GM21717 (cell line): ENCODE measurements at regions not wholly inside any gene's neighbourhood (a gene's known extent, or its start where the extent isn't known, plus 50 kb on each side); places are given as distances from the start of the nearest gene placed in this dataset.

ENCODE experiments used
- ATAC-seq: cut with Tn5 transposase; IDR thresholded peaks from one replicate; pipeline ENCODE4 v1.9.1; 2021; ENCODE audit warnings: mild to moderate bottlenecking, moderate library complexity; ENCODE audit not compliant: unreplicated experiment

DNA sequence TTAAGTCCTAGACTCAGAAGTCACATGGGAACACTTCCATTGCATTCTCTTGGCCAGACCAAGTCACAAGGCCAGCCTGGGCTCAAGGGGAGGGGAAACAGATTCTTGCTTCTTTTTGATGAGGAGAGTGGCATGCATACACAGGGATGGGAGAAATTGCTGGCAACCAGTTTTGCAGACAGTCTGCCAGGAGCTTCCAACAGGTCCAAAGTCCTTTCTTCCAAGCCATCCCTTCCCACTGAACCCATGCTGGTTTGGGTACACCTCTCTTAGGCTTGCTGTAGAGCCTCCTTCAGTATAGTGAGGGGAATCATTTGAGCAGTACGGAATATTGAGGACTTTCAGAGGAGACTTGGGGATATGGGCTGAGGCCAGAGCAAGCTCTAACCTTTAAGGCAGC is 267.8 kb downstream of the BCOR start:
- no peak for ATAC-seq

DNA sequence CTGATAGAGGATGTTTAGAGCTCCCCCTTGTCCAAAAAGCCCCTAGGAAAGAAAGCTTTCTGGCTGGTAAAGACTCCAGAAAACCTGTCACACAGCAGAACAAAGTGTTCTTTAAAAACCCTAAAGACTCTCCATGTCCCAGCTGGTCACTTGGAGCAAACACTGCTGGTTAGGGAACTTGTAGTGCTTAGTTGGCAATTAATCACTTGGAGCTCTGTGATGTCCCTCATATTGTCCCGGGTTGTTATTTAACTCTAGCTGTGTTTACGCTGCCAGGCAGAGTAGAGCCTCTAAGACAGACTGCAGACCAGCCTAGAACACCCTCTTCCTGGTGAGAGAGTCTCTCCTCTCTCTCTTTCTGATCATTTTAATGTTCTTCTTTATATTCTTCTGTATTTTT is 267.3 kb downstream of the BCOR start:
- no peak for ATAC-seq

DNA sequence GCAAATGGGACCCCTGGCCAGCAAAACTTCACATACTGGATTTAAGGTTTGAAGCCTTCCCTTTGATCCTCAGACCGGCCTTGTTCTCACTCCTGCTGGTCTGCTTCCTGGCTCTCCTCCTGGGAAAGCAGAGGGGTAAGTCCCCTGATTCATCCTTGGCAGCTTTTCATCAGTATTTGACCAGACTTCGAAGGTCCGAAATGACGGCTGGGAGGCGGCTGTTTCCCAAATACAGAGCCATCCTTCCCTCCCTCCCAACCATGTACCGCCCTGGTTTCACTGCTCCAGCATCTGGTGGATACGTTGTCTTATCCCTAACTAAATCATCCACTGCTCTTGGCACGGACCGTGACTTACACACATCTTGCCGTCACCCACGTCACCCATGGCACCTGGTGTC is 265.5 kb downstream of the BCOR start:
- ATAC-seq, result no peak

DNA sequence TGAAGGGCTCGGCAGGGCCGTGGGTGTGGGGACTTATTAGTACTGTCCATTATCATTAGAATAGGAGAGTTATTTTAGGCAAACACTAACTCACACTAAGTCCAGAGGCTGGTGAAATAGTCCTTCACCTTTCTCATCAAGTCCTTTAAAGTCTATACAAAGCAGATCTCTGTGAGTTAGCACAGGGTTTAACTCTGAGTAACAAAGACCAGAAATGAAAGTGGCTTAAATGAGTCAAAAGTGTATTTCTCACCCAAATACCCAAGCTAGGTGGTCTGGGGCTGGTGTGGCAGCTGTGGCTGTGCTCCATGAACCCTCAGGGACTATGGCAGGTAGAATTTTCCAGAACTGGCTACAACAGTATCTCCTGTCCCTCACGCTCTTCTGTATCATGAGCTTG is 263.2 kb downstream of the BCOR start:
- ATAC-seq, result no peak

DNA sequence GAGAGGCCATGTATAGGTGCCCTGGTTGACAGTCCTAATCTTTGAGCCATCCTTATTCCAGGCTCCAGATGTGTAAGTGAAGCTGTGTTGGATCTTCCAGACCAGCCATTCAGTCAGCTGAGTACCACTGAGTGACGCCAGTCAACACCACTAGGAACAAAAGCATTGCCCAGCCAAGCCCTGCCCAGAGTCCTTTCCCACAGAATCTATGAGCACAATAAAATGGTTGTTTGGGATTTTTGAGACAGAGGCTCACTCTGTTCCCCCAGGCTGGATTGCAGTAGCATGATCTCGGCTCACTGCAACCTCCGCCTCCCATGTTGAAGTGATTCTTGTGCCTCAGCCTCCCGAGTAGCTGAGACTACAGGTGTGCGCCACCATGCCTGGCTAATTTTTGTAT is 262.5 kb downstream of the BCOR start:
- no peak for ATAC-seq

DNA sequence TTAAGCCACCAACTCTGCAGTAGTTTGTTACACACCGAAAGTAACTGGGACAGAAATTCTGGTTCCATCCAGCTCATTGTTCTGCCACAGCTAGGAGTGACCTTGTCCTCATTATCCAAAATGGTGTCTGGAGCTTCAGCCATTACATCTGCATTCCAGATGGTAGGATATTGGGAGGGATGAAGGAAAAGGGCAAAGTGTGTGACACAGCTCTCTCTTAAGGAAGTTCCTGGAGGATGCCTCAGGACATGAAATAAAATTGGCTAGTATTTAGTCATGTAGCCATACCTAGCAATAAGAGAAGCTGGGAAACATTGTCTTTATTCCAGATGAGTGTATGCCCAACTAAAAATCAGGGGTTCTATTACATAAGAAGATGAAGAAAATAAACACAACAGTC is 262.0 kb downstream of the BCOR start:
- no peak for ATAC-seq

DNA sequence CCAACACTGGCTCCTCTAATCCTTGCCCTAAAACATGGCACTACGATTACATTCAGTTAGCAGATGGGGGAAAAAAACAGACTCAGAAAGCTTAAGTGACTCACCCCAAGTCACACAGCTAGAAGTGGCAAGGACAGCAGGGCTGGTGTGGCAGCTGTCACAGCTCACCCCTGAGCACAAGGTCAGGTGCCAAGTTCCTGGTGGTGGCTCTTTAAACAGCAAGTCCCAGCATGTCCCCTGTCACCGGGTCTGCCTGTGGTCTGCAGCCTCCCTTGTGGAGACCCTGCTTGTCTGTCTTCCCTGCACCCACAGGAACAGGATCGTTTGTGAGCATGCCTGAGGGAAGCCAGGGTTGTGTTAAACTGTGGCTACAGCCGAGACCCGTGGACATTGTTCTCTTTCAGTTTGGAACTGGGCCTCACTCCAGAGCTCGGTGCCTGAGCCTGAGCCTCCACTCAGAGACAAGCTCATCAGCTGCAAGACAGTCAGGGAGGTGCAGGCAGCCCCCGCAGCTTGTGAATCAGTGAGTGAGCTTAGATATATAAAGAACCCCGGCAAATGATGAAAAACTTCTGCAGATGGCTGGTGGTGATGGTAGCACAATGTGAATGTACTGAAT is 260.8 kb downstream of the BCOR start:
- ATAC-seq, result no peak

DNA sequence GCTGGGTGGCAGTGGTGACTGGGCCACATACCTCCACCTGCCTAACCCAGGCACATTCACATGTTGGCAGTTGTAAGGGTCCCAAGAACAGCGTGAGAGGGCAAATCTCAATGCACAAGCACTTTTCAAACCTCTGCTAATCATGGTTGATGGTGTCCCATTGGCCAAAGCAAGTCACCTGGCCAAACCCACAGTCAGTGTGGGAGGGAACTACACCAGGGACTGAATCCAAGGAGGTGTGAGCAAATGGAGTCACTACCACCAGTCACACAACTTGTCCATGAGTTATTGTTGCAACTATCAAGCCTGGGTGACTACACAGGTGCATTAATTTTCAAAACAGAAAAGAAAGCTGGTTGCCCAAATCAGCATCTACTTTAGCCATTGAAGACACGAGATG is 260.1 kb downstream of the BCOR start:
- no peak for ATAC-seq

DNA sequence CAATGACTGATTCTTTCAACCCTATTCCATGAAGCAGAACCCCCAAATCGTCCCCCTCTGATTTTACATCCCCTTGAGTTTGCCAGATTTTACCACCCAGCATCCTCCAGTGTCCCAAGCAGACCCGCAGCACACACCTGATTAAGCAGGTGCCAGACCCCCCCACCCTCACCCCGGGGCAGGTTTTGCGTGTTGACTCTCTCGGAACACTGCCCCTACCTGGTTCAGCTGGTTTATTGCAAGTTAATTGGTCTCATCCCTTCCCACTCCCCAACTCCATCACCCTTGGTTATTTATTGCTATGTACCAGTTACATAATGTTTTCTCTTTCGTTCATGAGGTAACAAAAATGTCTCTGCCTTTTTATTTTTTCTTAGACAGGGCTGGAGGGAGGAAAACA is 258.4 kb downstream of the BCOR start:
- ATAC-seq, result no peak

DNA sequence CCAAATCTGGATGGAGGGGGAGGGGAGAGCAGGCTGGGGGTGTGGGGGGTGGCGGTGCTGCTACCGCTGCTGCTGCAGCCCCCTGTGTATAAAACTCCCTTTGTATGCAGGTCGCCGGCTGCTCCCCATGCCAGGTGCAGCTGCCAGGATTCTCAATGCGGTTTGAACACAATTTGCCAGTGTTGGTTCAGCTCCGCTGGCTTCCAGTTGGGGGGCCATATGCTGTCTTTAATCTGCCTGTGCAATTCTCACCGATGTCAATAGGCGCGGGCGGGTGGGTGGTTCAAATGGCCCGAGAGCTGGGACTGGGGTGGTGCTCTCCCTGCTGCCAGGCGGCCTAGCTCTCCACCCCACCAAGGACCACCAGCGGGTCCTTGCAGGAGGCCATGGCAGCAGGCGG is 257.6 kb downstream of the BCOR start:
- ATAC-seq, result no peak

DNA sequence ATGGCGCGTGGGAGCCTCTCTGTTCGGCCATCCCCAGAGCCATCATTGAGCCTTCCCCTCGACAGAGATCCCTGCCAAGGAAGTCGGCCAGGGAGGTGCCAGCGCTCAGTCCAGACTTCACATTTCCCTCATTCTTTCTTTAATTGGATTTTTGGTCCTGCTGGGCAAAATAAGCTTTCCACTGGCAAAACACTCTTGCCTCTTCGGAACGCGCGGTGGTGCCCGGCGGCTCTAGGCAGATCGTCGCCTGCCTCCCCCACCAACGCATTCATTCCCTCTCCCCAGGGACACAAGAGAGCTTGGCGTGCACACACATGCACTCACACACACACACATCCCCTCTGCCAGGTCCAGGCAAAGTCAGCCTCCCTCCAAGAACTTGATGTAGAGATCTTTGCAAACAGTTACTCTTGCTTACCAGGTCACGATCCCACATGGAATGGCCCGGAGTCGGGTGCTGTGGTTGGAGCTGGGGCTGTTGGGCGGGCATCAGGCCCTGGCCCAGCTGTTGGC is 257.1 kb downstream of the BCOR start:
- ATAC-seq, result no peak

DNA sequence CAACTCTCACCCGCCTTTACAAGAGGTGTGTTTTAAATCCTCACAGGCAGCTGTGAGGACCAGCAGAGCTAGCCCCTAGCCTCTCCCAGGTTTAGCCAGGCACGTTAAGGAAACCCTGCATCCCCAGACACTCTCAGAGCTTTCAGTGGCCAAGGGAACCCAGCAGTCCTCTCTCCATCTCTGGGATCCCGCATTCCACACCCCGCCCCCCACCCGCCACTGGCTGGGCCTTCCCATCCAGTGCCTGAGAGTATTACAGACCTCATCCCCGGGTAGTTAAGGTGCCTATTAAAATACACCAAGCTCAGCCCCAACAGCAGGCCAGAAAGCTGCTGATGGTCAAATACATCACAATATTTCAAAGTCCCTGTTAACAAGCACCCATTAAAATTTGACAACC is 256.2 kb downstream of the BCOR start:
- no peak for ATAC-seq

DNA sequence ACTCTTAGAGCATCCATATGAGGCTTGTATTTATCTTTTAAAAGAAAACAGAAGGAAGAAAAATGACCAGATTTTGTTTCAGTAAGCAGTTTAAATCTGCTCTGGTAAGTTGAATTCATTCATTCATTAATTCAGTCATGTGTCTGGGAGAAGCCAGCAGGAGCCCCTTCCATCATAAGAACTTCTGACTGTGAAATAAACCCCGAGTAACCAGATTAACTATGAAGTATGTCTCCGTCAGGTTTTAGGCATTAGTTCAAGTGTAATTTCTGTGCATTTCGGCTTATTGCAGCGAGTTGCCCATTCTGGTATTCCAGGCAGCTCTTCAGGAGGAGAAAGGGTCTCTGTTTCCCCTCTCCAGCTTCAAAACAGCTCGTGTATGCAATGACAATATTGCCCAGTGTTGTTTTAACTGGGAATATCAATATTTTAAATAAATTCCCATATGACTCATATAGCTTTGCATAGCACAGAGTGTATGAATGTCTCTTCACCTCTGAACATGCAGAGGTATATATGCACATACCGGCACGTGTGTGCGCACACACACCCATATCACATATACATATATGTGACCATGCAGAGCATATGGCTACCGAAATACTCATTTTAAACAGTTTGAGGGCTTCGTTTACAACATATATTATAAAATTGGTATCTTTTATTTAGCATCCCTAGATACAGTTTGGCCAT is 255.3 kb downstream of the BCOR start:
- no peak for ATAC-seq

DNA sequence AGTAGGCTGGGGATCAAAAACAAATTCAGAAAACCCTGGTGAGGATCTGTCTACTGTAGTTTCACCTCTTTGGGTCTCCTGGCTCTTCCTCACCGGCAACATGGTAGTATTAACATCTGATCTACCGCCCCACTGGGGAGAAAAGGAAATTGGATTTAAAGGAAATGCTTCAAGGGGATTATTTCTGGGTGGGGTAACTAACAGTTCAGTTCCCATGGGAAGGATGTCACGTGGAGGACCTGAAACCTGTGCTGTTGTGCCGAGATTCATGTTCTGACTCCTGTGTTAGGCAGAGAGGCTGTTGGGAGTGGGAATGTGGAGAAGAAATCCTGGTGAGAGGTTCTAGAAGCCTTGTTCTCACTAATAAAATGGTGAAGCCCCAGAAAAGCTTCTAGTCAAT is 254.4 kb downstream of the BCOR start:
- ATAC-seq, result no peak

DNA sequence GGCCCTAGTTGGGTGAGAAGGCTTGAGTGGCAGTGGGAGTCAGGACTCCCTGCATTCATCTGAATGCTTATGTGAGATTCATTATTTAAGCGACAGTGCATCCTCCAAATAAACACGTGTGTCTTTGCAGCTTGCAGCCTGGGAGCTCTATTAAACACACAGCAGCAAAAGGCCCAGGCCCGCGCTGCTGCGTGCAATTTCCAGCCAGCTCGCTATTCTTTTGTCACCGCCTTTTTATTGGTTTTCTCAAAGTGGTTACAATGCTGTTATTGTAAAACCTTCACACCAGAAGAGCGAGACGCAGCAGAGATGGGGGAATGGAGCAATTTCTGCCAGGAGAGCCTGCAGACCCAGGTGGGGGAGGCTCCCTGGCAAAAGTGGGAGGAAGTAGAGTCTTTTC is 252.5 kb downstream of the BCOR start:
- no peak for ATAC-seq

DNA sequence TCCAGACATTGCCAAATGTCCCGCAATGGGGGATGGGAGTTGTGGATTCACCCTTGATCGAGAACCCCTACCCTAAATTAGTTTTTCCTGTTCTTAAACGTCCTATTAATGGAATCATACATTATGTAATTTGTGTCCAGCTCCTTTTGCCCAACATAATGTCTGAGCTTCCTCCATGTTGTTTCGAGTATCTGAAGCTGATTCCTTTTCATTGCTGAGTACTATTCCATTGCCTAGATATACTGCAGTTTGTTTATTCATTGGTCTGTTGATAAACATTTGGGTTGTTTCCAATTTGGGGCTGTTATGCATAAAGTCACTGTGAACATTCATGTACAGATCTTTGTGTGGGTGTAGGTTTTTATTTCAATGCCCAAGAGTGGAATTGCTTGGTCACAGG is 251.3 kb downstream of the BCOR start:
- ATAC-seq, result no peak

DNA sequence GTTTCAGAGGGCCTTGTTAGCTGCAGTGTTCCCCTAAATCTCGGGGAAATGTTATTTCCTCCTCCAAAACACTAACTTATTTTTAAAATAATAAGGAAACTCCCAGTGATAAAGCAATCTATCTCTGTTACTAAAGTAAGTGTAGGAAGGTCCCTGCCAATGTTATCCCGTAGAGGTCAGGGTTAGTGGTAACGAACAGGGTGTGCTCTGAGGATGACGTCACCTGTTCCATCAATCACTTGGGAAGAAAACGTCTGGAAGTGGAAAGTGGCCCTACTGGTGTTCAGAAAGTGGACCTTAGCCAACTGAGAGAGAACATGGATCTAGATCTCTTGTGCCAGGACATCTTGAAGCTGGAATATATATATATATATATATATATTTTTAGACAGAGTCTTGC is 249.5 kb downstream of the BCOR start:
- ATAC-seq, result no peak

DNA sequence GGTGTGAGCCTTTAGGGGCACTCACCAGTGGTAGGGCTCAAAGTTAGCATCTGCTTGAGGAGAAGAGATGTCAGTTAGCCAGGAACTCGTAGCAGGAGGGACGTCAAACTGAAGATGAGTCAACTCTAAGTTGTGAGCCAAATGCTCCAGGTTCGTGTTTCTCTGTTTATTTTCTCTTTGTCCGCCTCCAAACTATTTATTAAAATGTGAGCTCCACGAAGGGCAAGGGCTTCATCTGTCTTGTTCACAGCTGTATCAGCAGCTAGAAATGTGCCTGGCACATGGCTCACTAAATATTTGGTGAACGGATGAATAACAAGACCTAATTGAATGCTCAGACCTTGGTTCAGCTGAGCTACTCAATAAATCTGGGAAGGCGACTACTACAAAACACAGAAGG is 248.9 kb downstream of the BCOR start:
- ATAC-seq, result no peak

DNA sequence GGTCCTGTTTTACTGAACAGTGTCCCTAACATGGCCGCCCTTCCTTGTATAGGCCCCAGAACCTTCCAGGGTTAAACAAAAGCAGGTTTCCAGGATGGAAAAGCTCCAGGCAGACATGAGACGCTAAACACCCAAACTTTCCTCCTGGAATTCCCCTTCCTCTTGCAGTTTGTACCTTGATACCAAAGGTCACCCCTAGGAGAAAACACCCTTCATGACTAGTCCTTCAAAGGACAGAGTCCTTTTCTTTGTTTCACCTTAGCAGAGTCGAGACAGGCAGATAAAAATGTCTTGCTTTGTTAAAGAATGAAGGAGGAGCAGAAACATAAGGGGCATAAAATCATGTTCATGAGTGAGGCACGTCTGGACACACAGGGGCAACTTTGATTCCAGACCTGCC is 247.5 kb downstream of the BCOR start:
- no peak for ATAC-seq

DNA sequence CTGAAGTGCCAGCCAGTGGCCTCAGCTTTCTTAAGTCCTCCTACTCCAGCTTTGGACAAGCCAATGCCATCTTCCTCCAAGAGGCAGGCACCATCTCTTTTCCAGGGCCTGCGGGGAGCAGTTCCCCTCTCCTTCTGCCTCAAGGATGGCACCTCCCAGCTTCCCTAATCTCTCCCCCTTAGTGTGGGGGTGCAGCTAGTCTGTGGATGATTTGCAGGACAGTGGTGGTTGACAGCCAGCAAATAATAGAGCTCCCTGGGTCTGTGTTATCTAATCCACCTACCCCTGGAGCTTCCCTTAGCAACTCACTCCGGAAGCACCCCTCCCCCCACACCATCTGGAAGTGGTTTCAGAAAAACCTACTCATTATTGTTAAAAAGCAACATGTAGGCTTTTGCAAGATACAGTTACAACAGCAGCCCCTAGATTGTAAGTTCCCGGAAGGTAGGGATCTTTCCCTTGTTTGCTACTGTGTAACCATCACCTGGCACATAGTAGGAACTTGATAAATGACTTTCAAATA is 247.1 kb downstream of the BCOR start:
- no peak for ATAC-seq

DNA sequence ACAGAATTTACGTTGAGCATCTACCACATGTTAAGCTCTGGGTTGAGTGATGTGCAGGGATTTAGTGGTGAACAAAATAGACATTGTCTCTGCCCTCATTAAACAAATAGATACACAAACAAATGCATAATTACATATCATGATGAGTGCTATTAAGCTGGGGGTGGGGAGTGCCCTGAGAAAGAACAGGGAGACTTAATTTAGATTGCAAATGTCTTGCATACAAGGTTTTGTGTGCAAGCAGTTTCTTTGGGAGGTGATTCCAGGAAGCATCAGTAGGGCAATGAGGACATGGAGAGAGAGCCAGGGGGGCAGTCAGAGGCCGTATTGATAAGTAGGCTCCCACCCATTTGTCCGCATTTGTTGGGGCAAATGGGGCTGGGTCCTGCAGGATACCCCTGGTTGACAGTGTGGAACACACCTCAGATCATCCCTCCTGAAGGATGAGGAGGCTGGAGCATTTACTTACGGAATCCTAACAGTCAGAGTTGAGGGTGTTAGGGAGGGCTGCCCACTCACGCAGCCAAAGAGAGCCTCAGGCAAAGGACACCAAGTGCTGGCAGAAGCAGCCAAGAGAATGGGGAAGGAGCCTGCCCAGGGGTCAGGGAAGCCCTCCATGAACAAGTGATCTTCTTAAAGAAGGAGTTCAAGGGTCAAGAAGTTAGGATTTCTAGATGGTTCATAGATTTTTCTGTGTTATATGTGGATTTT is 245.9 kb downstream of the BCOR start:
- no peak for ATAC-seq

DNA sequence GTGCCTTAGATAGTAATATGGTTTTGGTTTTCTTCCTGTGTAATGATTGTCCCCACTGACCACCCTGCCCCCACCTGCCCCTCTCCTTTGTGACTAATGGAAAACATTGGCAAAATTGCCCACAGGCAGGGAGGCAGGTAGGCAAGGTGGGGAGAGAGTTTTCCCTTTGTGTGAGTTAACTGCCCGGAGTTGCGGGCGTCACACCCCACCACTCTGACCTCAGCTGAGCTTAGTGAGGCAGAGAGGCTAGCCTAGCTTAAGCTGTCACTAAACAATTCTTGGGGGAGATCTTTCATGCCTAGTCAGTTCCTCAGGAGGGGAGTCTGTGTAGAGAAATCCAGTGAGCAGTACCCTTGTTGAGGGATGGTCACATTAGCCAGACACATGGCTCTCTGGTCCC is 245.3 kb downstream of the BCOR start:
- ATAC-seq, result no peak
